ENCODE measurements at regions not wholly inside any gene's neighbourhood (a gene's known extent, or its start where the extent isn't known, plus 50 kb on each side); places are given as distances from the start of the nearest gene placed in this dataset.
"Not testable (repeated sequence)": the region's sequence is repeated elsewhere in the genome, so short reads cannot be mapped to it uniquely, and the experiment has no call there.

DNA sequence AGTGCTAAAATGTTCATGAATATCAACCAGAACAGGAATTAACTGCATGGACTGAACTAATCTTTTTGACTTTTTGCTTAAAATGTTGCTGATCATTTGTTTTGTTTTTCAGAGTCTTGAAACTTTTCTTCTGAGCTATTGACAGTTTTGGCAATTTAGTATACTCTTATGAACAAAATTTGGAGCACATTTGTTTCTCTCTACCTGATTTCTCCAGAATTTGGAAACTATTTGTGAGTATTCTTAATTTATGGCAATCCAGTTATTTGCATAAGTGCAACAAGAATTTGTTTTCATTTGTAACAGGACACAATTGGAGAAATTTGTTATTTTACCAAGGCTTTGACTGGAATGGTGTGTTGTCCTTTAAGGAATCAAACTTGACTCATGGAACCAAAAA, 107.4 kb downstream of the RTP4 start:
- DNase-seq (ENCODE audit: low read depth in 2 of 2): not testable (repeated sequence)

DNA sequence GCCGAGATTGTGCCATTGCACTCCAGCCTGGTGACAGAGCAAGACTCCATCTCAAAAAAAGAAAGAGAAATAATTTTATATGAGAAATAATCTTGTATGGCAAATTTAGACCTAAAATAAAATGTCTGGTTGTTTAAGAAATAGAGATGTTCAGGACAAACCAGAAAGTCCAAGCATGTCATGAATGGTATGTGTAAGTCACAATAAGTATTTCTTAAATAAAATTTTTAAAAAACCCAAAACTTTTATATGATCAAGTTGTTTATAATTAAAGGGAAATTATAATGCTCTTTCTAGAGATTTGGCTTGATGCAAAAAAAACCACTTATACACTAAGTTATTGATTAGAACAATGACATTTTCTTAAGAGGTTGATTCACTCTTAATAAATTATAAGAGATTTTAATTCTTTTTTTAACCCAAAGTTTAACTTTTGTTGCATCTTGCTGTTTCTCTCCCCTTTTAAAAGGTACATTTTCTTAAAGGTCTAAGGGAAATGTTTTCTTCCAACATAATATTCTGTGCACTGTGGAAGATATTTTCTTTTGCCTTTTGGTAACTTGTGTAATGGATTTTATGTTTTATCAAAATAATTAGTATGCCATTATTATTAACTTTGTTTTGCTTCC, 105.7 kb downstream of the RTP4 start:
- no peak for DNase-seq (ENCODE audit: low read depth in 2 of 2)

DNA sequence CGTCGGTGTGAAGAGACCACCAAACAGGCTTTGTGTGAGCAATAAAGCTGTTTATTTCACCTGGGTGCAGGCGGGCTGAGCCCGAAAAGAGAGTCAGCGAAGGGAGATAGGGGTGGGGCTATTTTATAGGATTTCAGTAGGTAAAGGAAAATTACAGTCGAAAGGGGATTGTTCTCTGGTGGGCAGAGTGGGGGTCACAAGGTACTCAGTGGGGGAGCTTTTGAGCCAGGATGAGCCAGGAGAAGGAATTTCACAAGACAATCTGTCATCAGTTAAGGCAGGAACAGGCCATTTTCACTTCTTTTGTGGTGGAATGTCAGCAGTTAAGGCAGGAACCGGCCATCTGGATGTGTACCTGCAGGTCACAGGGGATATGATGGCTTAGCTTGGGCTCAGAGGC, 98.1 kb downstream of the RTP4 start:
- not testable (repeated sequence) for DNase-seq (ENCODE audit: low read depth in 2 of 2)

DNA sequence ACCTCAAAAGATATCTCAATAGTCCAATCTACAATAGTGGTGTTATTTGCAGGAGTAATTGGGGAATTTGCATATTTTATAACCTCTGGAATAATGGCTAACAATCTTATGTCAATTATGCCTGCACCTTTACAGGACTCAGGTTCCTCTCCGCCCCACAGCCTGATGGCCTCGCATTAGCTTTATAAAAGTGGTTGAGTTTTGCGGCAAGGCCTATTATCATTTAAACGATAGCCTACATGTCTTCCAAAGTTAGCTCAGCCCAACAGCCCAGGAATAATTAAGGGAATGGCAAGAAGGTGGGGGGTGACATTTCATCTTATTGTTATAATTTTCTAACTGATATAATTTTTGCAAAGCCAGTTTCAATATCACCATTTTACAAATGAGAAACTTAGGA, 97.3 kb downstream of the RTP4 start:
- DNase-seq (ENCODE audit: low read depth in 2 of 2): no peak

DNA sequence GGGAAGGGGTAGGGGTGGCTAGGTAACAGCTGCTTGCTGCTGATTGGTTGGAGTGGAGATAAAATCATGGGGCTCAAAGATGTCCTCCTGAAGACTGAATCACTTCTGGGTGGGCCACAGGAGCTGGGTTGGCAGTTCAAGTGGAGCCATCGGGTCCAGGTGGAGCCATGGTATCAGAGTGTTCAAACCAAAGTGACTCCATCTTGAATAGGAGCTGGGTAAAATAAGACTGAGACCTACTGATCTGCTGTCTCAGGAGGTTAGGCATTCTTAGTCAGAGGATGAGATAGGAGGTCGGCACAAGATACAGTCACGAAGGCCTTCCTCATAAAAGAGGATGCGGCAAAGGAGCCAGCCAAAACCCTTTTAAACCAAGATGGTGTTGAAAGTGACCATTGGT, 96.5 kb downstream of the RTP4 start:
- no peak for DNase-seq (ENCODE audit: low read depth in 2 of 2)

DNA sequence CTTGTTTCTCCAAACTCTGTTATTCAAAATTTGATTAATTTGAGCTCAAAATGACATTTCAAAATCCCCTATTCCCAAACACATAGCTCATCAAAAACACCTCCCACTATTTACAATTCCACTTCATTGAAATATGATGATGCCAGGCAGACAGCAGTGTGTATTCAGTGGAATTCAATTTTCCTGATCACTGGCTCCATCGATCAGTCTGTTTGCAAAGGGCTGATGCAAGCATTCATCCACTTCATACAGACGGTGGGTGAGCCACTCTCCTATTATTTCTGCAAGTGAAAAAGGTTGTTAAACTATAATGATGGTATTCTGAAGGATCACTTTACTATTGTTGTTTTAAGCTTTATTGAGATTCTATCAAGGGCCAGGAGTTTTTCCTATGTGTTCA, 90.7 kb downstream of the RTP4 start:
- no peak for DNase-seq (ENCODE audit: low read depth in 2 of 2)

DNA sequence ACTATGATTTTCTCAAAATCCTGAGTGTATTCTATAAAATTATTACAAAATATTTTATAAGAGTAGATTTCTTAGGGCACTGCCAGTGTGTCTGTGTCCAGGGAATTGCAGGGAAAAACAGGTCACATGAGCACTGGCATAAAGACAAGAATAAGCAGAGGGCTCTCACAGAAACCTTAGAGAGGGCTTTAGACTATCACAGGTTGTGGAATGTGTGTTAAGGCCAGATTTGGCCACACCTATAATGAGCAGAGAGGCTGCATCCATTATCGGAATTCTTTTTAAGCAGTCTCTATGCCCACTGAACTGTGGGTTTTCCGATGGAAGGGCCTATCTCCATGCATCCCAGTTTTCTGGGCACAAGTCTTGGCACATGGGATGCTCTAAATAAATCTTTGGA, 90.2 kb downstream of the RTP4 start:
- no peak for DNase-seq (ENCODE audit: low read depth in 2 of 2)

DNA sequence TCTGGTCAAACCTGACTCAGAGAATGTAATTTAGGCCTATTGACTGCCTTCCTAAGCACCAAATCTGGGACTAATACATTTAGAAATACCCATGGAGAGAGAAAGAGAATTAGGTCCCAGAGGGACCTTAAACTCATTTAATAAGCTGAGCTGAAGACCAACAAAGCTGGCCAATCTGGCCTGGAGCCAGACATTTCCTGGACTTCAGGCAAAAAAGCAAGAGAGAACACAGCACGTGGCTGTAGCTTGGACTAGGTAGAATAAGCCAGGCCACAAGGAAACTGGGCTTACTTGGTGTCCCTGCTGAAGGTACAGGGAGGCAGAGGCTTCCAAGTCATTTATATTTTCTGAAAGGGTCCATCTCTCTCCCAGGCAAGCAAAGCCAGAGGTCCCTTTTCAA, 88.1 kb downstream of the RTP4 start:
- no peak for DNase-seq (ENCODE audit: low read depth in 2 of 2)

DNA sequence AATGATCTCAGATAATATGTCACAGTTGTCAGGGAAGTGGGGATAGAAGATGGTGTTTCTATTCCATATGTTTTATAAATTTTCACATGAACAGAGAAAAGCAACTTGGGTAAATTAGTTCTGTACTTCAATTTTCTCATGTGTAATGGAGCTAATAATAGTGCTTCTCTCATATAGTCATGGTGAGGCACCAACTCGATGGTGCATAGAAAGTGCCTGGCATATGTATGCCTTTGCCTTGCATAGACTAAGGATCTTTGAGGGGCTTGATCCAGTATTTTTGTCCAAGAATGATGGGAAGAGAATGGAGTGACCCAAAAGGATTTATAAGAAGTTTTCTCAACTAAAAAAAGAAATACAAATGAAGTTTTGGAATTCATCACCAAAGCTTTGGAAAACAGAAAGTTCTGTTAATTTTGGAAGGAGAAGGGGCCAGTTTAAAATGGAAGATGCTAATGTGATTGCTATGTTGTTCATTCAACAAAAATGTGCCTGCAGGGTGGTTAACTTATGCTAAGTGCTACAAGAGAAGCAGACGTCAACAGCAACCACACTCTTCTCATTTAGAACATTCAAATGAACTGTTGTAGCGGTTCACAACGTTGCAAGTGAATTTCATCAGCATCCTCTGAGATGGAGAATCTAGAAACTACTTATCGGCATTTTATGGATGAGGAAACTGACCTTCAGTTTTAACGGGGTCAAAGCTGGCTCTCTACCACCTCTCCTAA, 86.1 kb downstream of the RTP4 start:
- no peak for DNase-seq (ENCODE audit: low read depth in 2 of 2)

DNA sequence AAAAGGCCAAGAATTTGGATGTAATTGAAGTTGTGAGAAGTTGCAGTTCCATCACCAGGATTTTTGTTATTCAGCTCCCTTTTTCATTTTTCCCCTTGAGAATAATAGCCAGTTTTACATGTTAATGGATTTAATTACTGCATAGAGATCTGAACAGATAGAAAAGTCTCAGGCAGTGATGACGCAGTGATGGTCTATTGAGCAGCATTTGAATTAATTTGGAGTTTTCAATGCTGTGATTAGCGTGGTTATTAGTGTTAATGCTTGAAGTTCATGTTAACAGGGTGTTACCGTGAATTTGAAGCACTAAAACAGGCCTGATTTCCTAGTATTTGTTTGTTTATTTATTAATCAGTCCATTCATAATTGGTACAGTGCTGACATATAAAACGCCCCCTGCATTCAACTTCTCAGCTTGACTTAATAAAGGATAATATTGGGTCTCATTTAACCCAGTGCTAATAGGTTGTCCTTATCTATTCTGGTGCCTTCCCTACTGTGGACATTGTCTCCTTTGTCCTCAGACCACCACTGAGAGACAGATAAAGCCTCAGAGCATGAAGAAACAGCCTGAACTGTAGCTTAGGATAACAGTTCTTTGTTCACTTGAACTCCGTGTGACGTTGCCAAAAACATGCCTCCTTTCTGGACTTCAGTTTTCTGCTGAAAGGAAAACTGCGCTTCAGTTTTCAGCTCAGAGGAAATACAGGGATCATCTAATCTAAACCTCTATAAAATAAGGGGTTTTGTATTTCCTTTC, 82.4 kb downstream of the RTP4 start:
- no peak for DNase-seq (ENCODE audit: low read depth in 2 of 2)

DNA sequence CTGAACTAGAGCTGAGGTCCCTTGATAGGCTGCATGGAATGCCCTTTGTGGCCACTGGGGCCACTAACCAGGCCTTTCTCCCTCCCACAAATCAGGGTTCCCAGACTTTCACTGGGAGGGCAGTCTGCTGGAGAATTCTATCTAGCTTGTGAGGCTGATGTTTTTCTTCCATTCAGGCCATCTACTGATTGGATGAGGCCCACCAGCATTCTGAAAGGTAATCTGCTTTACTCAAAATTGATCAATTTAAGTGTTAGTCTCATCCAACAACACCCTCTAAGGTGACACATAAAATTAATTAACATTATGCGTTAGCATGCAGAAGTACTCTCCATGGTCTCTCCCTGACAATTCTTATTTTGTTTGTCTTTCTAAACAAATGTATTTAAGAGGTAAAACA, 80.5 kb downstream of the RTP4 start:
- no peak for DNase-seq (ENCODE audit: low read depth in 2 of 2)

DNA sequence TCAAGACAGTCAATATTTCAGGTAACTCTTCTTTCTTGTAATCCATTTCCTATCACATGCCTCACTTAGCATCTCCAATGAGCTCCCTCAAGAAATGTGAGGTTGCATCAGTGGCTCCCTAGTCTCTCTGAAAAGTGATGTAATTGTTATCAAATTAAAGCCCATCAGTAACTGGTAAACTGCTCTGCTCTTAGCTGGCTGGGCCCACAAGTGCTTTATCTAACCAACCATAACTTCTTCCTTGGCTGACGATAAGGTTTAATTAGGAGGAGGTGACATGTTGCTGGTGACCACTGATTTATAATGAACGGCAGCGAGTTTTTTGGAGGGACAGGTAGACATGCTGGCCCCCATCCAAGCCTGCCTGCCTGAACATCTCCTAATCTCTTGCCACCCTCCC, 79.6 kb downstream of the RTP4 start:
- DNase-seq (ENCODE audit: low read depth in 2 of 2): no peak

DNA sequence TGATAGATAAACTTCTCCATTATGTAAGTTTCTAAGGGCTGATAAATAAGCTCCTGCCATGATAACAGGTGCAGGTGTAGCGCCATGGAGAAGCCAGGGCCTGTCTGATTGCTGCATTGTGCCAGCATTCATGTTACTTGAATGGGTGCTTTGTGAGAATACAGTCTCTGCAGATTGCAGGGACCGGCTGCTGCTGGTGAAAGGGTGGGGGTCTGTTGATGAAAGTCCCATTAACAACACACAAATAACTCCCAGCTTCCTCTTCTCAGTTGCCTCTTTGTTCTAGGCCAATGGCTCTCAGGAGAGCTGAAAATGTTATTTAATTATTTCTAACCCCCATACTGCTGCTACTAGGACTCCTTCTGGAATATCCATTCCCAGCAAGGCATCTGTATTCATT, 77.2 kb downstream of the RTP4 start:
- DNase-seq (ENCODE audit: low read depth in 2 of 2): no peak

DNA sequence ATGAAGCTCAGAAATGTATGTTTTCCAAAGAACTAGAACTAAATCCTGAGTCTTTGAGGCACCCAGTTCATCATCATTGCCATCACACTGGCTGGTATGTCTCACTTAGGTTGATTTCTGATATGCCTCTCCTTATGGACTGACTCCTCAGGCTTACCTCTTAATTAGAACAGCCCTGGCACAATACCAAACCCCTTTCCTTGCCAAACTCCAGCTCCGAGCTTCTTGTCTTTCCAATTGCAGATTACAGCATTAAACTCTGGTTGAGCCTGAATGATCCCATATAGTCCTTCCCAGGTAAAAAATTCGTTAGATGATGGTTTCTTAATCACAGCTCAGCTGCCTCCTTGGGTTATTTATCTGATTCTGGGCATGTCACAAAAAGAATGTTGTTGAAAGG, 66.3 kb downstream of the RTP4 start:
- DNase-seq (ENCODE audit: low read depth in 2 of 2): no peak

DNA sequence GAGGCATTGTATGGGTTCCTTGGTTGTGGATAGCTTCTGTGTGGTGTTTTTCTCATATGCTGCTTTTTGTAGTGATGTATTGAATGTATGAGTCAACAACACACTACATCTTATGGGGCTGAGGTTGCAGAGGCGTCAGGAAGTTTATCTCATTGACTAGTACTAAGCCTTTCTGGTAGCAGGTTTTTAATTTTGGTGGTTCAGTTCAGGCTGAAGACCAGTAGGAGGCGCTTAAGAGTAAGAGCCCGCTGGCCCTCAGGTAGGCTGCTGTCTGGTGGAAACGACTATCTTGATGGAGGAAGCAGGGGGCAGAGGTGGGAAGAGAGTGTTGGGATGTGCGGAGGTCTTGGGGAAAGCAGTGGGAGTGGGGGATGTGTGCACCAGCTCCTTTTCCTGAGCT, 62.4 kb downstream of the RTP4 start:
- DNase-seq (ENCODE audit: low read depth in 2 of 2): no peak
